Panc1 (cell line): ENCODE measurements at regions not wholly inside any gene's neighbourhood (a gene's known extent, or its start where the extent isn't known, plus 50 kb on each side); places are given as distances from the start of the nearest gene placed in this dataset.

ENCODE experiments used
- CTCF ChIP-seq: fragments of 450-650 bp; IDR thresholded peaks from 2 replicates; pipeline ENCODE4 v1.5.1; 2017; ENCODE audit warnings: mild to moderate bottlenecking
- POLR2AphosphoS5 ChIP-seq: IDR thresholded peaks from 2 replicates; pipeline ENCODE4 v1.6.1; 2012; ENCODE audit warnings: mild to moderate bottlenecking, low read depth, low read length, moderate library complexity
- REST ChIP-seq, 2 experiments: IDR thresholded peaks; 2 replicates each; pipeline ENCODE4 v1.6.1; 2011 to 2012; ENCODE audit warnings: low read depth in 2 of 2, control low read depth in 1 of 2, low read length in 1 of 2, mild to moderate bottlenecking in 1 of 2, moderate library complexity in 1 of 2; ENCODE audit not compliant: insufficient read depth in 1 of 2
- SIN3A ChIP-seq: IDR thresholded peaks from 2 replicates; pipeline ENCODE4 v1.6.1; 2012; ENCODE audit warnings: low read depth, mild to moderate bottlenecking, low read length, moderate library complexity, borderline replicate concordance; ENCODE audit not compliant: insufficient read depth

GRCh38 chr17:17402558-17402957 lies 74.2 kb upstream of the MED9 start:
- TF ChIP-seq SIN3A (no peak), POLR2AphosphoS5 (no peak), CTCF (no peak), REST (IDR thresholded peaks at IDR 0.05; ENCODE audit: insufficient read depth in 1 of 2, low read depth in 2 of 2, low read length in 1 of 2) (no peak)
